SK-N-SH (cell line): ENCODE measurements at regions not wholly inside any gene's neighbourhood (a gene's known extent, or its start where the extent isn't known, plus 50 kb on each side); places are given as distances from the start of the nearest gene placed in this dataset.
A peak's percentile ranks its signal among the peaks of the same experiment; 100 is the strongest.

ENCODE experiments used
- CTCF ChIA-PET: fragments of 300-600, 350-600 bp; formaldehyde crosslinking; extraction: SDS; loops from one replicate; lab custom pipeline; 2021; lab: Yijun Ruan, JAX
- POLR2A ChIA-PET: fragments of 350-600 bp; sonication (Branson Sonifier 250); formaldehyde crosslinking; extraction: SDS; loops from one replicate; lab custom pipeline; 2020; ENCODE audit warnings: antibody characterized with exemption, inconsistent platforms; lab: Yijun Ruan, JAX
- DNase-seq: peaks from one replicate; pipeline ENCODE4 v3.0.0; 2012
- H2AFZ ChIP-seq: fragments of 200-600 bp; sonication (generic); 2 replicates; pipeline ENCODE4 v1.8.1; 2016; ENCODE audit warnings: antibody characterized with exemption, mild to moderate bottlenecking, low read depth
- H3F3A ChIP-seq: fragments of 200-600 bp; sonication (generic); replicated peaks from 2 replicates; pipeline ENCODE3; 2016; ENCODE audit warnings: antibody characterized with exemption, mild to moderate bottlenecking; ENCODE audit not compliant: insufficient read depth
- H3K27ac ChIP-seq, 2 experiments: fragments of 200-500 bp in 1 of 2; fragments of 200-600 bp in 1 of 2; sonication (Bioruptor generic) in 1 of 2; sonication (generic), shearing (Covaris generic) in 1 of 2; 2 replicates each; pipeline versions ENCODE4 v1.5.1 to v1.6.1; 2014 to 2016; ENCODE audit warnings: low read depth in 2 of 2, inconsistent platforms in 1 of 2, low read length in 1 of 2, mild to moderate bottlenecking in 1 of 2, mixed read lengths in 1 of 2
- H3K27me3 ChIP-seq: fragments of 200-600 bp; sonication (generic), shearing (Covaris generic); 2 replicates; pipeline ENCODE4 v1.6.1; 2016; ENCODE audit warnings: mixed run types; ENCODE audit not compliant: insufficient read depth
- H3K36me3 ChIP-seq, 2 experiments: fragments of 200-500 bp in 1 of 2; fragments of 200-600 bp in 1 of 2; sonication (Bioruptor generic) in 1 of 2; sonication (generic) in 1 of 2; replicated peaks in 1 of 2; 2 replicates each; pipeline versions ENCODE3 to v1.5.1; 2014 to 2016; ENCODE audit warnings: low read length in 1 of 2, mild to moderate bottlenecking in 1 of 2; ENCODE audit not compliant: insufficient read depth in 2 of 2, control insufficient read depth in 1 of 2
- H3K4me1 ChIP-seq, 2 experiments: fragments of 200-500 bp in 1 of 2; fragments of 200-600 bp in 1 of 2; sonication (Bioruptor generic) in 1 of 2; sonication (generic), shearing (Covaris generic) in 1 of 2; 2 replicates each; pipeline versions ENCODE4 v1.5.1 to v1.6.1; 2014 to 2016; ENCODE audit warnings: low read depth in 1 of 2, low read length in 1 of 2, mixed run types in 1 of 2; ENCODE audit not compliant: insufficient read depth in 2 of 2, control insufficient read depth in 1 of 2
- H3K4me2 ChIP-seq: fragments of 200-600 bp; sonication (generic), shearing (Covaris generic); 2 replicates; pipeline ENCODE4 v1.6.1; 2017; ENCODE audit warnings: mixed run types
- H3K4me3 ChIP-seq, 2 experiments: fragments of 200-500 bp in 1 of 2; fragments of 200-600 bp in 1 of 2; sonication (Bioruptor generic) in 1 of 2; sonication (generic), shearing (Covaris generic) in 1 of 2; 2 replicates each; pipeline versions ENCODE4 v1.5.1 to v1.8.1; 2014 to 2016; ENCODE audit warnings: low read depth in 2 of 2, inconsistent platforms in 1 of 2, low read length in 1 of 2, mild to moderate bottlenecking in 1 of 2, mixed read lengths in 1 of 2, moderate library complexity in 1 of 2
- H3K79me2 ChIP-seq: fragments of 200-600 bp; sonication (generic); 2 replicates; pipeline ENCODE4 v1.8.1; 2017; ENCODE audit warnings: mild to moderate bottlenecking; ENCODE audit not compliant: insufficient read depth
- H3K9ac ChIP-seq: fragments of 200-600 bp; sonication (generic); 2 replicates; pipeline ENCODE4 v1.6.1; 2017; ENCODE audit warnings: mixed run types
- H3K9me2 ChIP-seq: fragments of 200-600 bp; sonication (generic); 2 replicates; pipeline ENCODE4 v1.6.1; 2017; ENCODE audit warnings: mixed run types
- H3K9me3 ChIP-seq: fragments of 200-600 bp; sonication (generic); 2 replicates; pipeline ENCODE4 v1.6.1; 2017; ENCODE audit warnings: mixed run types, mild to moderate bottlenecking, moderate library complexity
- H4K20me1 ChIP-seq: fragments of 200-600 bp; sonication (generic); 2 replicates; pipeline ENCODE4 v1.6.1; 2017; ENCODE audit warnings: mild to moderate bottlenecking, mixed run types; ENCODE audit not compliant: insufficient read depth
- IRF3 ChIP-seq: fragments of 150-350 bp; IDR thresholded peaks from 2 replicates; pipeline ENCODE4 v1.6.1; 2016; ENCODE audit warnings: mild to moderate bottlenecking, low read depth, low read length
- JUND ChIP-seq: IDR thresholded peaks from 2 replicates; pipeline ENCODE4 v1.4.0; 2012
- MEF2A ChIP-seq: IDR thresholded peaks from 2 replicates; pipeline ENCODE4 v1.4.0; 2012; ENCODE audit warnings: low read depth, borderline replicate concordance
- NFIC ChIP-seq: IDR thresholded peaks from 2 replicates; pipeline ENCODE4 v1.4.0; 2012; ENCODE audit warnings: borderline replicate concordance
- NRF1 ChIP-seq: IDR thresholded peaks from 2 replicates; pipeline ENCODE4 v1.6.1; 2012; ENCODE audit warnings: low read depth, mild to moderate bottlenecking, low read length
- POLR2AphosphoS5 ChIP-seq: IDR thresholded peaks from 2 replicates; pipeline ENCODE4 v1.6.1; 2012; ENCODE audit warnings: low read depth, low read length
- RXRA ChIP-seq: IDR thresholded peaks from 2 replicates; pipeline ENCODE4 v1.4.0; 2012; ENCODE audit warnings: low read depth, mild to moderate bottlenecking, borderline replicate concordance
- SIN3A ChIP-seq: IDR thresholded peaks from 2 replicates; pipeline ENCODE4 v1.6.1; 2012; ENCODE audit warnings: low read depth, mild to moderate bottlenecking, low read length, moderate library complexity, borderline replicate concordance
- TAF1 ChIP-seq: IDR thresholded peaks from 2 replicates; pipeline ENCODE4 v1.6.1; 2012; ENCODE audit warnings: low read depth, mild to moderate bottlenecking, low read length, moderate library complexity, borderline replicate concordance
- YY1 ChIP-seq: IDR thresholded peaks from 2 replicates; pipeline ENCODE4 v1.4.0; 2012; ENCODE audit warnings: low read depth, mild to moderate bottlenecking
- WGBS: methylation state at CpG from one replicate; pipeline ENCODE4 v1.1.6; 2017; ENCODE audit warnings: low lambda C conversion rate; 5-methylcytosine and 5-hydroxymethylcytosine counted together
- TF ChIP-seq, protein P1 (sequence below): IDR thresholded peaks from 2 replicates; pipeline ENCODE4; 2012

DNA sequence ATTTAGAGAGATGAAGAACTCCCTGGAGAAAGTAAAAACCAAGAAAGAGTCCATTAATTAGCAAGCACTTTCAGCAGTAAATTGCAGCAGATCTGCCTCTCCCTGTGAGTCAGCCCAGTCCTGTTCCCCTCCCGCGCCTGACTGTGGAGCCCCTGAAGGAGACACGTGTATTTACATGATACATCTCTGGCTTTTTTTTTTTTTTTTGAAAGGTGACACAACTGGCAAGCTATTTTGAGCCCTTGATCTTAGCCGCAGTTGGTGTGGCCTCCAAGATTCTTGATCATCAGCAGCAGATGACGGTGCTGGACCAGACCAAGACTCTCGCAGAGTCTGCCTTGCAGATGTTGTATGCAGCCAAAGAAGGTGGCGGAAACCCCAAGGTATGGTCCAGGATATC is 271.8 kb upstream of the TPM1 start (continued):
- TF ChIP-seq RXRA (peak; percentile 53; the same call in 1 of the 2 replicates), NFIC (peak; percentile 59; the same call in 1 of the 2 replicates)

DNA sequence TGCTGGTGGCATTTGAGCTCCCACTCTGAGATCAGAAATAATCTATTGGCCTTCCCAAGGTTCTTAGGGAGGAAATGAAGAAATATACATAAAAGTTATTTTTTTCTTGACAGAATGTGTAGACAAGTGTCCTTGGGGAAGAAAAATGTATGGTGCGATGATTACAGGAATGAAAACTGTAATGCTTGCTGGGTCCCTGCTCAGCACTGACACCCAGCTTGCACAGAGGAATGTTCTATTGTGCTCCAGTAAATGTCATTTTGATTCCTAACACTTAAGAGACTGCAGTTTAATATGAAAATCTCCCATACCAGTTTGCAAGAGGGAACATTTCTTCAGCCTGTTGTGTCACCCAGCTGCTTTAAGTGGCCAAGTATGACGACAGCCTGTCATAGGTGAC is 271.3 kb upstream of the TPM1 start:
- H3K4me1 ChIP-seq: peaks cover 9 to 33% of the 10 kb centered on the region in 2 experiments
- no peaks in the 10 kb centered on the region for H3K9me2 ChIP-seq
- POLR2A ChIA-PET: no interaction called here
- TF ChIP-seq NFIC: no peak
- H3K9ac ChIP-seq: no peak overlapping the region; the same call in 1 of the 2 replicates
- CTCF ChIA-PET: interaction anchor here (2.9 kb wide), 1 partner anchor 29 kb away, joined by 10 read pairs; no protein-coding TSS in a partner anchor
- H3K27me3 ChIP-seq: no peaks in the 10 kb centered on the region
- 0 out of 2 replicates have a peak overlapping the region, but pooled peaks have one; percentile 29 for H3K4me2 ChIP-seq
- peaks cover 41% of the 10 kb centered on the region for H3F3A ChIP-seq
- DNase-seq: no peak
- H3K27ac ChIP-seq: peak overlapping the region; percentile 69 to 88; a peak in 3 of 4 replicates
- no peak overlapping the region for H2AFZ ChIP-seq
- 95% methylated on average over 2 of the region's 2 CpGs for WGBS
- no peaks in the 10 kb centered on the region for H3K79me2 ChIP-seq
- no peaks in the 10 kb centered on the region for H3K9me3 ChIP-seq
- H3K4me3 ChIP-seq: no peak overlapping the region
- no peaks in the 10 kb centered on the region for H4K20me1 ChIP-seq
- peaks cover 49 to 50% of the 10 kb centered on the region in 2 experiments for H3K36me3 ChIP-seq

DNA sequence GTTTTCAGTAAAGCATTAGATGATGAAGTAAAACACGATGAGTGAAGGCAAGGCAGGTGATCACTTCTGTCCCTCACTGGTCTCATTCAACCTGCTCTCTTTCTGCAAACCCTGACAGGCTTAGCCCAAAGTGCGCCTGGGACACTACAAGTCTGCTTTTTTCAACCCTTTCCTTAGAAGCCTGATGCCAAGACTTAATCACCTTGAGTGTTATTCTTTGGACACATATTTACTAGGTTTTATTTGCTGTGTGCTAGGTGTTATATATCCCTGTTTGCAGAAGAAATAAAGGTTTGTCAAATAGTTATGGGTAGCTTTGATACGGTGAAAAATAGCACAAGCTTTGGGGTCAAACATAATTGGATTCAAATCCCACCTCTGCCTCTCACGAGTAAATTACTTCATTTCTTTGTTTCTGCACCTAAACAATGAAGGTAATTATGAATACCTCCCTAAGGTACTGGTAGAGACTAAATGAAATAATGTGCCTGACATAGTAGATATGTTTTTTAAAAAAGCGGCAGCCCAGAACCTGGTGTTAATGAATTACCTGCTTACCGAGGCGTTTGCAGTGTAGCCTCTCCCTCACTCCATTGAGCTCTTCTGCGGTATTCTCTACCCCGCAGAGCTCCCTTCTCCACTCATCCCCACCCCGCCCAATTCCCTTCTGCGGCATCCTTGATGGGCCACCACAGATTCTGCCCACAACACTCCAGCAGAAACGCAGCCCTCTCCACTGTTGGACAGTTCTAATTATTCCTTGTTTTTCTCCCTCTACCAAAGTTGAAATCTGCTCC is 269.0 kb upstream of the TPM1 start:
- Histone ChIP-seq H3K27me3 (no peaks in the 10 kb centered on the region), H3K4me3 (no peak overlapping the region), H3K79me2 (no peaks in the 10 kb centered on the region), H2AFZ (no peak overlapping the region), H3K36me3 (peaks cover 58 to 59% of the 10 kb centered on the region in 2 experiments), H3K9me3 (no peaks in the 10 kb centered on the region), H3F3A (peaks cover 45% of the 10 kb centered on the region), H3K27ac (no peak overlapping the region), H3K4me1 (peaks cover 4 to 26% of the 10 kb centered on the region in 2 experiments; a peak in 3 of 4 replicates), H3K9me2 (no peaks in the 10 kb centered on the region), H4K20me1 (no peaks in the 10 kb centered on the region), H3K9ac (no peak overlapping the region), H3K4me2 (no peak overlapping the region)
- TF ChIP-seq YY1: no peak
- no peak for TF ChIP-seq NFIC
- TF ChIP-seq NRF1: no peak
- no peak for TF ChIP-seq TAF1
- no peak for TF ChIP-seq MEF2A
- no peak for TF ChIP-seq JUND
- TF ChIP-seq, protein P1, sequence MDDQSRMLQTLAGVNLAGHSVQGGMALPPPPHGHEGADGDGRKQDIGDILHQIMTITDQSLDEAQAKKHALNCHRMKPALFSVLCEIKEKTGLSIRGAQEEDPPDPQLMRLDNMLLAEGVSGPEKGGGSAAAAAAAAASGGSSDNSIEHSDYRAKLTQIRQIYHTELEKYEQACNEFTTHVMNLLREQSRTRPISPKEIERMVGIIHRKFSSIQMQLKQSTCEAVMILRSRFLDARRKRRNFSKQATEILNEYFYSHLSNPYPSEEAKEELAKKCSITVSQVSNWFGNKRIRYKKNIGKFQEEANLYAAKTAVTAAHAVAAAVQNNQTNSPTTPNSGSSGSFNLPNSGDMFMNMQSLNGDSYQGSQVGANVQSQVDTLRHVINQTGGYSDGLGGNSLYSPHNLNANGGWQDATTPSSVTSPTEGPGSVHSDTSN: no peak
- TF ChIP-seq SIN3A: no peak
- TF ChIP-seq POLR2AphosphoS5: no peak
- no peak for TF ChIP-seq IRF3
- ChIA-PET CTCF (interaction anchor here (0.7 to 1.2 kb wide), 3 partner anchors 274 to 319 kb away, joined by 3 read pairs; no protein-coding TSS in a partner anchor), POLR2A (no interaction called here)
- DNase-seq: no peak
- WGBS: 96% methylated on average over 12 of the region's 12 CpGs
